H1 (cell line): ENCODE measurements at regions not wholly inside any gene's neighbourhood (a gene's known extent, or its start where the extent isn't known, plus 50 kb on each side); places are given as distances from the start of the nearest gene placed in this dataset.

Experiments used
- ATF2 ChIP-seq: IDR thresholded peaks from 2 replicates; pipeline ENCODE4 v1.6.1; 2012; ENCODE audit warnings: low read length, inconsistent platforms
- CTCF ChIP-seq, 3 experiments: IDR thresholded peaks; 1 replicate in 2 of 3; 2 replicates in 1 of 3; pipeline versions ENCODE4 v1.5.1 to v1.6.1; 2011; ENCODE audit warnings: low read length in 3 of 3, mild to moderate bottlenecking in 3 of 3, inconsistent platforms in 2 of 3, low read depth in 1 of 3, moderate library complexity in 1 of 3; ENCODE audit not compliant: insufficient read depth in 1 of 3; ENCODE audit errors: control extremely low read depth in 1 of 3
- EP300 ChIP-seq, 2 experiments: IDR thresholded peaks; 1 replicate in 1 of 2; 2 replicates in 1 of 2; pipeline ENCODE4 v1.6.1; 2011 to 2012; ENCODE audit warnings: low read depth in 2 of 2, low read length in 2 of 2, mild to moderate bottlenecking in 2 of 2, borderline replicate concordance in 1 of 2, inconsistent platforms in 1 of 2, moderate library complexity in 1 of 2
- JUND ChIP-seq: IDR thresholded peaks from 2 replicates; pipeline ENCODE4 v1.6.1; 2011; ENCODE audit warnings: mild to moderate bottlenecking, improper control_type of control experiment, low read length
- PHF8 ChIP-seq: fragments of 200-600 bp; sonication (generic); conservative IDR thresholded peaks from 2 replicates; pipeline ENCODE4 v1.7.1; 2012; ENCODE audit warnings: low read depth, mild to moderate bottlenecking, inconsistent platforms, low read length, moderate library complexity
- POLR2A ChIP-seq, 2 experiments: IDR thresholded peaks; 1 replicate in 1 of 2; 2 replicates in 1 of 2; pipeline ENCODE4 v1.6.1; 2011; ENCODE audit warnings: low read depth in 2 of 2, low read length in 2 of 2, mild to moderate bottlenecking in 2 of 2; ENCODE audit errors: control extremely low read depth in 1 of 2
- RAD21 ChIP-seq, 2 experiments: IDR thresholded peaks in 1 of 2; conservative IDR thresholded peaks in 1 of 2; 2 replicates each; pipeline ENCODE4 v1.6.1; 2011; ENCODE audit warnings: low read depth in 2 of 2, low read length in 2 of 2, improper control_type of control experiment in 1 of 2, inconsistent platforms in 1 of 2, mild to moderate bottlenecking in 1 of 2, moderate library complexity in 1 of 2
- SIN3A ChIP-seq, 2 experiments: IDR thresholded peaks in 1 of 2; conservative IDR thresholded peaks in 1 of 2; 2 replicates each; pipeline ENCODE4 v1.6.1; 2011 to 2012; ENCODE audit warnings: low read length in 2 of 2, improper control_type of control experiment in 1 of 2, low read depth in 1 of 2, mild to moderate bottlenecking in 1 of 2
- ZNF274 ChIP-seq: IDR thresholded peaks from 2 replicates; pipeline ENCODE4 v1.7.0; 2012; ENCODE audit warnings: low read length, borderline replicate concordance; ENCODE audit errors: extremely low read depth

DNA sequence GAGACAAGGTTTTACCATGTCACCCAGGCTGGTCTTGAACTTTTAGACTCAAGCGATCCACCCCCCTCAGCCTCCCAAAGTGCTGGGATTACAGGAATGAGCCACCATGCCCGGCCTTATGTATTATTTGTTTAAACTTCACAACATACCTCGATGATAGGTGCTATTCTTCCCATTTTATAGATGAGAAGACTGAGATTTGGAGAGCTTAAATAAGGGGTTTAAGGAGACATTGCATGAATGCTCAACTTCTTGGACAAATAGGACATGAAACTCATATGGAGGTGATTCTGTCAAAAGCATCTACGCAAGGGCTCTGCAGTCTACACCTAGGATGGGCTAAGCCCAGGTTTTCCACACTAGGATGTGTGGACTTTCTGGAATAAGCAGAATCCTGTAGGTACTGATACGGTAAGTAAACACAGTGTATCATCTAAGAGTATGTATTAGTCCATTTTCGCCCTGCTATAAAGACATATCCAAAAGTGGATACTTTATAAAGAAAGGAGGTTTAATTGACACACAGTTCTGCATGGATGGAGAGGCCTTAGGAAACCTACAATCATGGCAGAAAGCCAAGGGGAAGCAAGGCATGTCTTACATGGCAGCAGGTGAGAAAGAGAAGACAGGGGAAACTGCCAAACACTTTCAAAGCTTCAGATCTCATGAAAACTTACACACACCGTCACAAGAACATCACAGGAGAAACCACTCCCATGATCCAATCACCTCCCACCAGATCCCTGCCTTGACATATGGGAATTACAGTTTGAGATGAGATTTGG is 62.8 kb upstream of the CAPRIN1 start:
- TF ChIP-seq SIN3A (conservative IDR thresholded peaks at IDR 0.05 in 1 of 2, IDR thresholded peaks at IDR 0.05 in 1 of 2; ENCODE audit: low read depth in 1 of 2, low read length in 2 of 2) = no peak
- no peak for TF ChIP-seq RAD21 (IDR thresholded peaks at IDR 0.05 in 1 of 2, conservative IDR thresholded peaks at IDR 0.05 in 1 of 2; ENCODE audit: low read depth in 2 of 2, low read length in 2 of 2)
- TF ChIP-seq ZNF274 = no peak
- no peak for TF ChIP-seq JUND
- TF ChIP-seq ATF2 = no peak
- TF ChIP-seq POLR2A (IDR thresholded peaks at IDR 0.05; ENCODE audit: control extremely low read depth in 1 of 2, low read depth in 2 of 2, low read length in 2 of 2) = no peak
- no peak for TF ChIP-seq PHF8
- no peak for TF ChIP-seq CTCF (IDR thresholded peaks at IDR 0.05; ENCODE audit: control extremely low read depth in 1 of 3, insufficient read depth in 1 of 3, low read depth in 1 of 3, low read length in 3 of 3)
- TF ChIP-seq EP300 (IDR thresholded peaks at IDR 0.05; ENCODE audit: borderline replicate concordance in 1 of 2, low read depth in 2 of 2, low read length in 2 of 2) = no peak
